ENCODE measurements at regions not wholly inside any gene's neighbourhood (a gene's known extent, or its start where the extent isn't known, plus 50 kb on each side); places are given as distances from the start of the nearest gene placed in this dataset.
"Not testable (repeated sequence)": the region's sequence is repeated elsewhere in the genome, so short reads cannot be mapped to it uniquely, and the experiment has no call there.

DNA sequence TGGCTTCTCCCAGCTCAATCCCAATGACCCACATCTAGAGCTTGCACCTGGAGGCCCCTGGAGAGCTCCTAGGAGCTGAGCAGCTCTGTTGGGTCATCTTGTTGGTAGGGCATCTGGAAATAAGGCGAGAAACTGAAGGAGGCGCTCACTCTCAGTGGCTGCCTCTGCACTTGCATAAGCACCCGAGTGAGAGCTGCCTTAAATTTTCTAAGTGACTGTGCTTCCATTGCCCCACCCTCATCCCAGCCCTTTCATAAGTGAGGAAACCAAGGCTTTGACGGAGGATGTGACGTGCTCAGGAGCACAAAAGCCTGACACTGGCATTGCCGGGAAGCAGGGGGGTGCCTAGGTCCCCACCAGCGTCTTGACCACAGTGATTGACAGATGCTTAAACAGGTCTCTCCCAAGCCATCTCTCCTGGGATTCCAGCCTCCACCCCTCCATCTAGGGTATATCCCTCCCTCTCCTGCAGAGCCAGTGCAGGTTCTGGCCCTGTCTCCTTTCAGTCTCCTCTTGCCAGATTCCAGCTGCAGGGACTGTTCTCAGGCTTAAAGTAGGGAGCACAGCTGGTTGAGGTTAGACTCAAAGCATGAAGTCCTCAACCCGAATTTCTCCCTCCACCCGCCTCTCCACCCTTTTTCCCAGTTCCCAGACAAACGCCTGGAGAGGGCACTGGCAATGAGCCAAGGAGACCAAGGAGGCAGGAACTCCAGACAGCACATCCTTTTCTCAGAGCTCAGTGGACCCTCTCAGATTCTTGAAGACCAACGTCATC, 113.7 kb downstream of the IRX5 start:
- no peak for DNase-seq

DNA sequence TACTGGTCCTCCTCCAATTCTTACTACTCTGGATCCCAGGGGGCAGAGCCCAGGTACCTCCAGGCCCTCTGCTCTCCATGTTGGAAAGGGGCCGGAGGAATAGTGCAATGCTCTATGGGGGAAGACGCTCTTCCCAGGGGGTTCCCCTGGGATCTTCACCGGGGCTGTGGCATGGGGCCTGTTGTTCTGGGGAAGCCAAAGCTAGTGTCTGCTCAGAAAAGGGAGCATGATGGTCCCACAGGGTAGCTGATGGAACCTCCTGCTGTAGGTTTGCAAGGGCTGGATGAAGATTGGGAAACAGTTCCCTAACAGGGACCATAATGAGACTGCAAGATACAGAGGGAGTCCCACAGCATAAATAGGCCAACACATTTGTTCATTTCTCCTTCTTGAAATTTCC, 114.7 kb downstream of the IRX5 start:
- DNase-seq, result no peak

DNA sequence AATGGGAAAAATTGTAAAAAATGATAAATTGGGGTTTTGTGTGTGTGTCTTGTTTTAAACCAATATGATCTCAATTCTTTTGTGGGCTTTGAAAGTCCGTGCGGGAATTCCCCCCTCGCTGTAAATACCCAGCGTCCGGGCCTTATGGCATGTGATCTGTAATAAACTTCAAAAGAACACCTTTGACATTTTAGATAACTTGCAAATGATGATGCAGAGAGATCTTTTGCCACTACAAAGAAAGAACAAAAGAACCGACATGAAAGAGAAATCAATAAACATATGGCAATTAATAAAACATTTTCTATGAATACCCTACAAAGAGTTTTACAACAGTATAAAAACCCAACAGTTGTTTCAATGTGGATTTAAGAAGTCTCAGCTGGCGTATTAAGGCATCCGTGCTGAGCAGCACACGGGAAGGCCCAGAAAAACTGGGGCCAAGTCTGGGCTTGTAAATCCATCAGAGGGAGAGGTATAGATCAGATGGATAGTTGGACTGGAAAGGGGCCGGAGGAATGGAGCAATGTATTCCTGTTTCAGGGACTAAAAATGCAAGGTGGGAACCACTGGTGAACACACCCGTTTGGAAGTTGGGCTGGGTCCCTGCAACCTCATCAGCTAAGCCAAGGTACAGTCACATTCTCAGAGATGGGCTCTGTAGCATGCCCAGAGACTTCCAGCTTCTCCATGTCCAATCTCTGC, 115.2 kb downstream of the IRX5 start:
- DNase-seq, result no peak

DNA sequence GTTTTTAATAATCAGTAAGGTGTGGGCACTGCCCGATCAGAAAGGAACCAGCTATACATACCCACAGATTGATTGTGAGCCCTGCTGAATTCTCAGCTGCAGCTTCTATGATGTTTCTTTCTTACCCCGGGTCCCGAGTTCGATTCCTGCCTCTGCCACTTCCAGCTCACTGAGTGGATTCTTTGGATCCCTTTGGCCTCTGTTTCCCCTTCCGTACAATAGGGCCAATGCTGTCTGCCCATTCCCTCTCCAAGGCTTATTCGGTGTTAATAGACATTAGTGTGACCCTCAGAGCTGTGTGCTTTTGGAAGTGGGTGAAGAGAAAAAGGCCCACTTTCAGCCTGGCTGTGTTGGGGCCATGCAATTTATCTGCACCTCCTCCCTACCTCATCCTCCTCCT, 115.8 kb downstream of the IRX5 start:
- no peak for DNase-seq

DNA sequence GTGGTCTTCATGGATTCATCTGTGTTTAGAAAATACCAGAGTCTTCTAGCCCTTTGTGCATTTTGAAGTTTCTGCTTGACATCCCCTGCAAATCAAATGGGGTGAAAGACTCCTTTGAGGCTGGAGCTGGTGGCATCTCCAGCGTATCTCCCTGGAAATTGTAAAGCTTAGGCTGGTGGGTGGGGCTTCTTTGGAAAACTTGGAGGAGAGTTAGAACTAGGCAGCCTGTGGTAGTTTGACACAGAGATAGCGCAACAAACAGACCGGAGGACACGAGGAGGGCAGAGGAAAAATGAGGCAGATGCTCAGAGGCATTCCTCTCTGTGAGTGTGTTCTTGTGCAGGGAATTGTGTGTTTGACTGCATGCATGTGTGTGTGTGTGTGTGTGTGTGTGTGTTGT, 116.3 kb downstream of the IRX5 start:
- DNase-seq, result no peak

DNA sequence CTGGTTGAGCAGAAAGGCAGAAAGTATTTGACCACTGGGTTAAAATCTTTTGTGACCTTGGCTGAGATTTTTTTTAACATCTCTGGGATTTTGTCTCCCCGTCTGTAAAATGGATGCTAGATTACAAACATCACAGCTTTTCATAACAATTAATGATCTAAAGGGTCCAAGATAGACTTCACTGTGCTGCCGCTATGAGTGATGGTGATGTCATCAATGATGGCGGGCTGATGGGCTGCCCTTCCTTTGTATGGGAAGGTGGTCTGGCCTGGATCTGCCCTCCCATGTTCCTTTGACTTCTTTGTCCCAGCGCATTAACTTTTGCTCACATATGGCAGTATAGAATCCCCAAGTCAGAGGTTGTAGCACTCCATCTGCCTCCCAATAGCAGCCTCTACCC, 116.7 kb downstream of the IRX5 start:
- DNase-seq, result no peak

DNA sequence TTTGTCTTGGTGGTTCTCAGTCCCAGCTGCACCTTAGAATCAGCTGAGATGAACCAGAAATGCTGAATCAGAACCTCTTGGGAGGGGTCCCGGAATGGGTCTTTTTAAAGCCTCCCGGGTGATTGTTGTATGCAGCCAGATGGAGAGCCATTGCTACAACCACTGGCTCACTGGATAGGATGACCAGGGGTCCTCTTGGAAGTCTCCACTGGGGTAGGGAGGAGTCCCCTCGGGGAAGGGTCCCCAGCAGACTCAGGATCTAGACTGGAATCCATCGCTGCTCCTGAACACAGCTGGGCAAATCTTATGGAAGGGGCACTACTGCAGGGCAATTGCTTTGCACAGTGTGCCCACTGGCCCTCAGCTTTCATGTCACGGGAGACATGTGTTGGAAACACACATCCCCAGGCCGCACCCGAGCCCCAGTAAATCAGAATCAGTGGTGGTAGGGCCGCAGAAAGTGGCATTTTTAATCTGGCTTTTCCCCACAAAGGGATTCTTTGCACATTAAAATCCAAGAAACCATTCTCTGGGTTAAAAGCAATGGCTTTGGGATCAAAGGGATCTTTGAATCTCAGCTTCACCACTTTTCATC, 117.3 kb downstream of the IRX5 start:
- DNase-seq, result no peak

DNA sequence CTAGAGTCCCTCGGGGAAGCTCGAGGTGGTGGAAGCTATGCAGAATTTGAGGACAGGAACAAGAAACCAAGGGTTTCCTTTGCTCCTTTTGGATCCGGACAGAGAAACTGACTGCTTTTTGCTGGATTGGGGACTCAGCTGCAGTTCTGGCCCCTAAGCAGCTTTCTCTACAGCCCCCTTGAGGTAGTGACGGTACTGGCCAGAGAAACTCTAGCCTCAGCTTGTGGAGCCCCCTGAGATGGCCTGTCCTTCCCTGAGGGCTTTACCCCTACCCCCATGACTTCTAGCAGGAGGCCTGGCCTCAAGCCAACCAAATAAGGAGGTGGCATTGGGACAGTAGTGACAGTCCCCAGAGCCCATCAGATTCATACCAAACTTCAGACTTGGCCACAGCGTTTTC, 118.1 kb downstream of the IRX5 start:
- no peak for DNase-seq

DNA sequence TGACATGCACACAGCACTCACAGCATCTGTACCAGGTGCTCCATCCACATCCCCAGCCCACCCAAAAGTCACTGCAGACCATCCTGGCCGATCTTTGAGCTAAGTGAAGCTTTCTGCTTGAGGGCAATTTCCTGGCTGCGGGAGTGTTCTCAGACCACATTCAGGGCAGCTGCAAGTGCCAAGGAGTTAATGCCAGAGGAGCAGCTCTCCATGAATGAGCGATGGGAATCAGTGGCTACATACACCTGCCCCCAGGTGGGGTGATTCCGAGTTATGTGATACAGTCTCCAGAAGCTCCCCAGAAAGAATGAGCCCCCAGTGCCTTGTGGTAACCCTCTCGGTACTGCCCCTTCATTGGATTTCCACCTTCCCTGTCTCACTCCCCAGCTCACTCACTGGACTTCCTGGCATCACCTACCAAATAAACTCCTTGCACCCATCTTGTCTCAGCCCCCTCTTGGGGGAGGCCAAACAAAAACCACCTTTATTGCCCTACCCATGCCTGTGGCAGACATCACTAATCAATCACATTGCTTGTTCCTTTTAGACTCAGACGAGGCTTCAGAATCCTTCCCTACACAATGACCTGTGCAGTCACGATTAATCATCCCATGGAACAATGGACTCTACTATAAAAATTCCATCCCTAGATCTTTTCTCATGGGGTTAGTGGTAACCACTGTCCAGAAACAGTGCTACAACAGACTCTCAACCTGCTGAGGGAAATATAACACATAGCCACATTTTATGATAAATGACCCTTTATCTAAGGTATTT, 121.1 kb downstream of the IRX5 start:
- DNase-seq, result no peak

DNA sequence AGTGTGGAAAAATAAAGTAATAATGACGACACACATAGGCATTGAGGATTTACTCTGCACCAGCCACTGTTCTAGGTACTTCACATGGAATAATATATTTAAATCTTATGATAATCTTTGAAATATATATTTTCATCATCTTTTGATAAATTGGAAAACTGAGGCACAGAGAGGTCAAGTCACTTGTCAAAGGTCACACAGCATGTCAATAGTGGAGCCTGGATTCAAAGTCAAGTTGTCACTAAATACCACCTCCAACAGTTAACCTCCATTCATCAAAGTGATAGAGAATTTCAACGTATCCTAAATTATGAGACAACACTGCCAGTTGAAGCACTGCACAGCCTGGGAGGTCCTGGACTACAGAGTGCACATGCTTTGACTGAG, 121.7 kb downstream of the IRX5 start:
- DNase-seq, result no peak

DNA sequence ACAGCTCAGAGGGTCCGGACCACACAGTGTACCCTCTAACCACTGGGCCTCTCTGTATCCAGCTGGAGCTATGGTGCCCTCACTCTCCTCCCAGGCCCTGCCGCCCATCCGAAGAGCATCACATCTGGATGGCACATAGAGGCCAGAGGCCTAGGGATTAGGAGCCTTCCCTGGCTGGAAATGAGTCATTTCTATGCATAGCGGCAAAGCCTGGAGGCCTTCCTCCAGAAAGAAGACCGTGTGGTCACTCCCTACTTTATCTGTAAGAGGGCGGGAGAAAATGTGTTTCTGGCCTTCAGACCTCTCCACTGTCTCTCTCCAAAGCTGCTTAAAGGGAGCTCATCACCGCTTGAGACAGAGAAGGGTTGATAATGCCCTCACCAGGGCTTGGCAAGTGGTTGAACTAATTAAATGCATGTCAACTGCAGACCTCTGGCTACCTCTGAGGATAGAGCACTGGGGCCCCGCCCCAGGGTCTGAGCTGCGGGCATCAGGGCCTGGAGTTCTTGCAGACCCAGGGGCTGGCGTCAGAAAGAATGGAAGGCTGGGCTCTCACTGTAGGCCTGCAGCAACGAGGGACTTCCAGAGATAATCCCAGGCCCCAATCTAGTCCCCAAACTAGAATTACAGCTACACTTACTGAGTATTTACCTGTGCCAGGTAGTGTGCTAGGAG, 122.2 kb downstream of the IRX5 start:
- DNase-seq, result no peak

DNA sequence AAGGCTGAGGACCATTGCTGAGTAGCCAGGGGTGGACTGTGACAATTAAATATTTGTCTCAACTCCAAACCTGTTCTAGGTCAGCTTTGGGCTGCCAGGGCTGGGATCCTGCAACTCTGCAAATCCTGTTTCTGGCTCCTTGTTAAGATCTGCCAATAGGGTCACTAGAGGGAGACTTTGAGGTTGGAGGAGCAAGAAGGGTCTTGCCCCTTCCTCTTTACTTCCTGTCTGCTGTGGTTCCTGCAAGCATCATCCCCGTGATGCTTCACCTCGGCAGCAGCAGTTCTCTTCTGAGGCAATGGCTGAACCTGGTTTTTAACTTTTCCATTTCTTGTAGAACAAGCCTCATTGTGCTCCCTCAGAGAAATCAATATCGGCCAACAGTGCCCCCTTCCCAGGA, 124.6 kb downstream of the IRX5 start:
- DNase-seq, result no peak

DNA sequence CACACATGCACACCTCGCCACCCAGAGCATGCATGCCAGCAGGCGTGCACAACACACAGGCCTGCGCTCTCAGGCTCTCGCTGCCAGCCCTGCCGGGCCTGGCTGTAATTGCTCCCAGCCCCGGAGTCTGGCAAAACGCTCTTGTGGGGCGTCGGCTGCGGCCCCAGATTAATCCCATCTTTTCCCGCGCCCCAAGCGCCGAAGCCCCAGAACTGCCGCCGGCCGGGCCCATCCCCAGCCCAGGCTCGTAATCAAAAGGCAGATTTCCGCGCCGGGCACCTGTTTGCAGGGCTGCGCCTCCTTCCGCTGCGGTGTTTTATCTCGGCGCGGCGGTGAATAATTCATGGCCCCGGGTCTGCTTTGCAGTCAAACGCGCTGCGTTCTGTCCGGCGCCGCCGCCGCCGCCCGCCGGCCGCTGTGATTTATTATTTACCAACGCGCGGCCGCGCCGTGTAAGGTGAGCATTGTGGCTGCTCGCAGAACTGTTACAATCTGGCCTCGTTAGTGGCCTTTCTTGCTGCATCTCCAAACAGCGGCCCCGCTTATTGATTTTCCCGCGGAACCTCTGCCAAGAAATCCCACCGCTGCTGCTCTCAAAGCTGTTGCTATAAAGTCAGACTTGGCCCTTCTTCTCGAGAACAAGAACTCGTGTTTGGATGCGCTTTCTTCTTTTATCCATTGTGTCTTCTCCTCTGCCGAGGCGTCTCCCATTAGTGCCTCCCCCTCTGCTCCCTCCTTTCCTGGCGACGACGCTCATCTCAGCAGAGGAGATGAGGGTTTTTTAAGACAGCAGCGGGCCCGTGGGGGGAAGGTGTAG, 126.1 kb downstream of the IRX5 start:
- DNase-seq, result no peak

DNA sequence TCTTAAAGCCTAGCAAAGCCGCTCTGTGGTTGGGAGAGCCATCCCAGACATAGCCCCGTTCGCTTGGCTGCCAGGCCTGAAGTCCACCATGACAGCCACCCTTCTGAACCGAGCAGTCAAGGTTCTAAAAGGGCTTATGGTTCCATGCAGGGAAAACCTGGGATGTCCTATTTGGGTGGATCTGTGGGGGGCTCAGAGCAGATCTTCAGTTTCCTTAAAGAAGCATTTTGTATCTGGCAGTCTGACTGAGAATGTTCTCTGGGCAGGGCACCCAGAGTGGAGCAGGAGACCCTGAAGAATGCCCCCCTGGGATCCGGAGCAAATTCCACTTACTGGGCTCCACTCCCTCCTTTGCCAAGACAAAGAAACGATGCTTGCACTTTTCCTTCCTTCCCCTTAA, 127.2 kb downstream of the IRX5 start:
- no peak for DNase-seq

DNA sequence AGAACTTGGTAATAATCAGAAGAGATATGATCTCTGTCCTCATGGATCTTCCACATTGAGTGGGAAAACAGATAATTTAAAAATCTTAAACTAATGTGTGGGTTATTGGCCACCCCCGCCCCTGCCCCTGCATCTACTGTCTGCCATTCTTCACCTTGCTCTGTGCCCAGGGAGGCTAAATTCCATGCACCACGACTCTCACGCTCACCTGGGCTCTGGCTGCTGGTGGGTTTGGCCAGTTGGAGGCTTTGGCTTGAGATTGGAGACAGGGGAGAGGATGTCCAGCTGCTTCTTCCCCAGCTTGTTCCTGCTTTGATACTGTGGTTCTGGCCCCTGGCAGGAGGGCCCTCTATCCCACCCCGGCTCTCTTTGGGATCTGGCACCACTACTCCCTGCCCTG, 127.9 kb downstream of the IRX5 start:
- DNase-seq, result no peak

DNA sequence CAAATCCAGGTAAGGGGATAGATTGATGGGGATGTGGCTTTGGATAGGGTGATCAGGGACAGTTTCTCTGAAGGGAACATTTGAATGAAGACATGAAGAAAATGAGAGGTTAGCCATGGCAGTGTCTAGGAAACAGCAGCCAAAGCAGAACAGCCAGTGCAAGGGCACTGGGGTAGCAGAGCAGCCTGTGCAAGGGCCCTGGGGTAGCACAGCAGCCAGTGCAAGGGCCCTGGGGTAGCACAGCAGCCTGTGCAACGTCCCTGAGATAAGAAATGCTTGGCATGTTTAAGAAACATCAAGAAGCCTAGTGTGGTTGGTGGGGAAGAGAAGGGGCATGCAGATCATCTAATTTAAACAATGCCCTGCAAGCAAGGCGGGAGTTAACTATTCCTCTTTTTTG, 128.5 kb downstream of the IRX5 start:
- no peak for DNase-seq

DNA sequence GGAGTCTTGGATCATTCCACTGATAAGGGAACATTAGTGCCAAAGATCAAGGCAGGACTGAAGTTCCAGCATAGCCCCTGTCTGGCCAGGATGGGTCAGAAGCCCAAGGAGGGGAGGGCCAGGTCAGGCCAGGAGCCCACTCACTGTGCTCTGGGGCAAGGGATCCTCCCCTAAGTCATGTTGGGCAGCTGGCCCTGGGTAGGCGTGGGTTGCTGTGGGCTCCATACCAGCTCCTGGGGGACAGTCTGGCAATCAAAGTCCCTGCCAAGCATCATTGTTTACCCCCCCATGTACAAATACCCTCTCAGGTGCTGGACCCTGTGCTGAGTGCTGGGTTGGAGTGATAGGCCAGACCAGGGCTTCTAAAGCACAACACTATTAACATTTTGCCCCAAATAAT, 130.5 kb downstream of the IRX5 start:
- no peak for DNase-seq

DNA sequence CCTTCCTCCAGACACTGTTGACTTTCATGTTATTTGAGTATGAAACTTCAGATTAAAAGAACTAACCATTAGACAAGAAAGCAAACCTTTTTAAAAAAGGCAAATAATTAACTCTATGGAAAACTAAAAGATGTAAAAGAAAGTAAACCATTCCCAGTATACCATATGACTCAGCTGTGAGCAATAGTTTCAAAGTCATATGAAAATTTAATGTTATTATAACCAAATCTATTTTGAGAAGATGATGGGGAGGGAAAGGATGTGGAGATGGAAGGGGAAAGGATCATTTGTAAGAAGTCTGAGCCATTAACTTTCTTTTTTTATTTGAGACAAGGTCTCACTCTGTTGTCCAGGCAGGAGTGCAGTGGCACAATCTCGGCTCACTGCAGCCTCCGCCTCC, 131.8 kb downstream of the IRX5 start:
- DNase-seq, result no peak

DNA sequence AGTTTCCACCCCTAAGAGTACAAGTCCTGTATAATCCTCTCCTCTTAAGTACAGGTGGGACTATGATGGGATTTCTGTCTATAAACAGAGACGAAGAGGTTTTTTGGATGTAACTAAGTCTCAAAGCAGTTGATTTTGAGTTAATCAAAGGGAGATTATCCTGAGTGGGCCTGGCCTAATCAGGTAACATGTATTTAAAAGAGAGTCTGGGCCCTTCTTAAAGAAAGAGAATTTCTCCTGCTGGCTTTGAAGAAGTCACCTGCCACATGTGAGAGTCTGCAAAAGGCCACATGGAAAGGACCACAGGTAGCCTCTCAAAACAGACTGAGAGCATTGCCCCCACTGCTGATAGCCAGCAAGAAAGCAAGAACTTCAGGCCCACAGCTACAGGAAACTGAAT, 142.3 kb downstream of the IRX5 start:
- no peak for DNase-seq

DNA sequence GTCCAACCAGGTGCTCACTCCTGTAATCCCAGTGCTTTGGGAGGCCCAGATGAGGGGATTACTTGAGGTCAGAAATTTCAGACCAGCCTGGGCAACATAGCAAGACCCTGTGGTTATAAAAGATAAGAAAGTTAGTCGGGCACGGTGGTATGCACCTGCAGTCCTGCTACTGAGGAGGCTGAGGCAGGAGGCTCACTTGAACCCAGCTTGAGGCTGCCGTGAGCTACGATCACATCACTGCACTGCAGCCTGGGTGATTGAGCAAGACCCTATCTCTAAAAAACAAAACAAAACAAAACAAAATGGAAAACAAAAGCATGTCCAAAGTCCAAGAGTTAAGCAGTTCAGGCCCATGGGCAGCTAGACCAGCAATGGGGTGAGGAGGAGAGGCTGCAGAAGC, 143.2 kb downstream of the IRX5 start:
- no peak for DNase-seq

DNA sequence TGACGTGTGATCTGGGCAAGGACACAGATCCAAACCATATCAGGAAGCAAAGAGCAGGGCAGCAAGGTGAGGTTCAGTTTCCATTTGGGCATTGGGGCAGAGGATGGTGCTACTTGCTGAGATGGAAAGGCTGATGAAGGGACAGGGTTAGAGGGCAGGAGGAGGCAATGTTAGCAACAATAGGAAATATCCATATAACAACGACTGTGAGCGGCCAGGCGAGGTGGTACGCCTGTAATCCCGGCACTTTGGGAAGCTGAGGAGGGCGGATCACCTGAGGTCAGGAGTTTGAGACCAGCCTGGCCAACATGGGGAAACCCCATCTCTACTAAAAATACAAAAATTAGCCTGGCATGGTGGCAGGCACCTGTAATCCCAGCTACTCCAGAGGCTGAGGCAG, 144.5 kb downstream of the IRX5 start:
- not testable (repeated sequence) for DNase-seq

DNA sequence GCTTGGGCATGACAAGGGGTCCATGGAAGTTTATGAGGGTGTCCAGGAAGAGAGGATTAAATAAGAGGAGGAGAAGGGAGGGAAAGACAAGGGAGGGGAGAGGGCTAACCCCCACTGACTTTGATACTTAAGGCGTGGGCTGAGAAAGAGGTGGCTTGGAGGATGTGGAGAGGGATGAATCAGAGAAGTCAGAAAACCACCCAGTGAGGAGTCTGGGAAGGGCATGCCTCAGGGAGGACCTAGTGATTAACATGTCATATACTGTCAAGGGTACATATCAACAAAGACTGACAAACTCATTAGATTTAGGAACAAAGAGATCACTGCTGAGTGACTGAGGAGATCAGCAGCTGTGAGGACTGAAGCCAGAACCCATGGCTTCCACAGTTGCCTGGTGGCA, 145.4 kb downstream of the IRX5 start:
- DNase-seq, result no peak
